ENCODE measurements at regions not wholly inside any gene's neighbourhood (a gene's known extent, or its start where the extent isn't known, plus 50 kb on each side); places are given as distances from the start of the nearest gene placed in this dataset.

DNA sequence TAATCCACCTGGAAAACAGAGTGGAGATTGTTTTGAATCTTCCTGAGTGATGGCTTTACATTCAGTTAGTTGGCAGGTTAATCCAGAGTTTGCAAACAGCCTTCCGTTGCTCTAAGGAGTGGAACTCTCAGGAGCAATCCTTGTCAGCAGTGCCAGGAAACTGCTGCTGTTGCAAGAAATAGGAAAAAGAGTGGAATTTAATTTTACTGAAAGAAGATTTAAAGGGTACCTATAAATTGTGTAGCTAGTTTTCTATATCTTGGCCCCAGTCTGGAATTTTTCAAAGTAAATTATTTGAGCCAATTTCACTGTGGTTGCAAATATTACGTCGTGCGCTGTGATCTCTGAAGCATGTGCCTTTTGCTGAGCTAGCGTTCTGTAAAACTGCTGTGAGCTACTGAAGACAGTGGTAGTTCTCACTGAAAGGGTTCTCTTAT, 55.5 kb upstream of the SLC5A12 start:
- DNase-seq, result peak; percentile 37

DNA sequence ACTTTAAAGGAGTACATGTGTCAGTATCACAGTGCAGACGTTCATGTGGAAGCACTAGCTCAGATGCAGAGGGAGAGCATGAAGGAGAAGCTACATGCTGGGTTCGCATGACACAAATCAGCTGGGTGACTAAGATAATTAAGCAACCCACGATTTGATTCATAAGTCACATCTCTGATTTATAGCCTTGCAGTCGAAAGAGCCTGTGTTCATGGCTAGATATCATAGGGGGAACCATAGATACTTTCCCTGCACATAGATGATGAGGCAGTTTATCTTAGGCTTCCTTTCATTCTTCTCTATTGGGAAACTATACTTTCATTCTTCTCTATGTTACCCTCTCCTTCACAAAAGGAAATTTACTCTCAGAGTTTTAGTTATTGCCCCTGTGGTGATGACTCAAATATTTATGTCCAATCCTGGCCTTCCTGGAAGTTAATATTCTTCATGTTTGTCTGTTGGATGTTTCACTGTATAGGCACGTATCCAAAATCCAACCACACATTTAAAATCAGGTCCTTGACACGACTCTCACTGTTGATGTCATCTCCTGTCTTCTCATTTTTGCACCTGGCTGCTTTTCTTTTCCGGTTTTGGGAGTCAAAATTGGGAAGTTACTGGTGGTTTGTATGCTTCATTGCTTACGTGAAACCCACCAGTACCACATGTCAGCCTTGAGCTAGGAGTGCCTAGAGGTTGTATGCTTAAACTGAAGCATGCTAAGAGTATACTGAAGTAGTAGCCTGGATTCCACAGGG, 56.3 kb upstream of the SLC5A12 start:
- DNase-seq, result peak; percentile 42

- no peak for DNase-seq
These were observed 57.4 kb upstream of the SLC5A12 start for GRCh38 chr11:26779074-26779865.

- no peak for DNase-seq
These were observed 58.7 kb upstream of the SLC5A12 start for GRCh38 chr11:26780376-26781085.

GRCh38 chr11:26782220-26782965, 60.5 kb upstream of the SLC5A12 start:
- no peak for DNase-seq

DNA sequence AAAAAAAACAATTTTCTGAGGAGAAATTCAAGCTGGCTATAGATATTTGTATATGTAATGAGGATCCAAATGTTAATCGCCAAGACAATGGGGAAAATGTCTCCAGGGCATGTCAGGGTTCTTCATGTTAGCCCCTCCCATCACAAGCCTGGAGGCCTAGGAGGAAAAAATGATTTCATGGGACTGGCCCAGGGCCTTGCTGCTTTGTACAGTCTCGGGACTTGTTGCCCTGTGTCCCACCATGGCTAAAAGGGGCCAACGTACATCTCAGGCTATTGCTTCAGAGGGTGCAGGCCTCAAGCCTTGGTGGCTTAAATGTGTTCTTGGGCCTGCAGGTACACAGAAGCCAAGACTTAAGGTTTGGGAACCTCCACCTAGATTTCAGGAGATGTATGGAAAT, 62.1 kb upstream of the SLC5A12 start:
- no peak for DNase-seq

DNA sequence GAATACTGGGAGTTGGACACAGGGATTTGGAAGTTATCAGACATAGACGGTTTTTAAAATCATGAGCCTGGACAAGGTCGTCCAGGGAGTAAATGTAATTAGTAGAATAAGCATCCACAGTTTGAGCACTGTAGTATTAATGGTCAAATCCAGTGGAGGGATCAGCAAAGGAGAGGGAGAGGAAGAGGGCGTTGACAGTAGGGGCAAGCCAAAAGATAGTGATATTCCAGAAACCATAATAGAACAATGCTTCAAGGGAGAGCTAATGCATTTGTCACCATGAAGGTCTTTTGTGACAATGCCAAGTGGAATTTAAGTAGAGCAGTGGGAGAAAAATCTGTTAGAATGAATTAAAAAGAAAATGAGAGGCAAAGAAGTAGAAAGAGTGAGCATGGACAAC, 68.9 kb upstream of the SLC5A12 start:
- DNase-seq, result no peak

DNA sequence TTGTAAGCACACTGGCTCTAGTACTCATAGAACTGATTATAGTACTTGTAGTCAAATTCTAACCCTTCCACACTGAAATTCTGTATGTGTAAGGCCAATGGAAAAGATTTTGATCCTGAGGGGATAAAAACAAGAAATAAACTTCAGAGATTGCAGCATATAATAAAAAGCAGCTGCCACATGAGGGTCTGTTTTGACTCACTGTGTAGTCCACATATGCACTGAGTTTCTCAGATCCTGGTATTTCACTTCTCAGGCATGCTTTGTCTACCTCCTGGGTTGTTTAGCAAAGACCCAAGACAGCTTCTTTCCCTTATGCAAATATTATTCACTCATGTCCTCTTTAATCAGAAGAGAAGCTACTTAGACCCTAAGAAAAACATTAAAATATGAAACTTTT, 71.1 kb upstream of the SLC5A12 start:
- no peak for DNase-seq

DNA sequence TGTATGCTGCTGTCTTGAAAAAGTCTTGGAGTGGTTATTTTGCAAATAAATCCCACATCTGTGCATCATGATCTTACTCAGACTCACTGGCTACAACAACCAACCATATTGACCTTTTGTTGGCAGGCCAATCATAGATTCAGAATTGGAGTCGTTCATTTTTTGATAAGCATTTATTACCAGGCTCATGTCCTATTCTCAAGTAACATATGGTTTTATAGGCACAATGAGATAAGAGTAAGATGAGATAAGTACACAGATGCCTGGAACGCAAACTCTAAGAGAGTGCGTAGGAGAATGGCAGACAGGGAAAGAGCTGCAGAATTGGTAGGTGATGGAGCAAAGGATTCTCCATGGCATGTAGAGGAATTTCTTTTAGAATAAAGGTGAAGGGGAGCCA, 71.6 kb upstream of the SLC5A12 start:
- no peak for DNase-seq

- DNase-seq, result no peak
These were observed 79.7 kb upstream of the SLC5A12 start for GRCh38 chr11:26801601-26802000.

- no peak for DNase-seq
These were observed 83.1 kb upstream of the SLC5A12 start for GRCh38 chr11:26805001-26805400.

DNA sequence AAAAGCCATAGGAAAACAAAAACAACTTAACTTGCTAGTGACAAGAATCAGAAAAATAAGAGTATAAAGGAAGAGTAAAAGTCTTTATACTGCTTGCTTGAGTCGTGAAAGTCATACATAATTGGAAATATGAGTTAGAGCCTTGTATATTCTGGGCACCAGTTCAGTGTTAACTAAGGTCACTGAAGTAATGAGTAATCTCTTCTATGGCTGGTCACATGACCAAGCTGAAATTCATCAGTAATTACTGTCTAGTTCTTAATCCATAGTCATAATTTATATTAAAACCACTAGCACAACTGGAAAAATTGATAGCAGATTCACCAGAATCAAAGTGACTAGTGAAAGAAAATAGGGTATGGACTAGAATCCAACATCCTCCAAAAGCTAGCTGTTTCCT, 84.4 kb upstream of the SLC5A12 start:
- no peak for DNase-seq

DNA sequence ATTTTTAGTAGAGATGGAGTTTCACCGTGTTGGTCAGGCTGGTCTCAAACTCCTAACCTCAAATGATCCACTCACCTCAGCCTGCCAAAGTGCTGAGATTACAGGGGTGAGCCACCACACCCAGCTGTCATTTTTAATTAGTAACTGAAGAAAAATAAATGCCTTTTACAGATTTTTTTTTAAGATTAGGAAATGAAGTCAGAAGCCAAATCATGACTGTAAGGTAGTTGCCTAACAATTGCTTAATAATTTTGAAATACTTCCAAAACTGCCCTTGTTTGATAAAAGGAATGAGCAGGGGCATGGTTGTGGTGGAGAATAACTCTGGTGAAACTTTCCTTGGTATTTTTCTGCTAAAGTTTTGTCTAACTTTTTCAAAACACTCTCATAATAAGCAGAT, 98.9 kb upstream of the SLC5A12 start:
- no peak for DNase-seq

DNA sequence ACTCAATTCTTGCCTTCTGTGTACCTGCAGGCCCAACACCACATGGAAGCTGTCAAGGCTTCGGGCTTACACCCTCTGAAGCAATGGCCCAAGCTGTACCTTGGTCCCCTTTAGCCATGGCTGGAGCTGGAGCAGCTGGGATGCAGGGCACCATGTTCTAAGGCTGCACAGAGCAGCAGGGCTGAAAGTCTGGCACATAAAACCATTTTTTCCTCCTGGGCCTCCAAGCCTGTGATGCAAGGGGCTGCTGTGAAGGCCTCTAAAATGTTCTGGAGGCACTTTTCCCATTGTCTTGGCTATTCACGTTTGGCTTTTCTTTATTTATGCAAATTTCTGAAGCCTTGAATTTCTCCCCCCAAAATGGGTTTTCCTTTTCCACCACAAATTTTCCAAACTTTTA, 102.1 kb upstream of the SLC5A12 start:
- no peak for DNase-seq

- DNase-seq, result peak; percentile 76
These were observed 105.8 kb upstream of the SLC5A12 start for GRCh38 chr11:26827567-26828081.

DNA sequence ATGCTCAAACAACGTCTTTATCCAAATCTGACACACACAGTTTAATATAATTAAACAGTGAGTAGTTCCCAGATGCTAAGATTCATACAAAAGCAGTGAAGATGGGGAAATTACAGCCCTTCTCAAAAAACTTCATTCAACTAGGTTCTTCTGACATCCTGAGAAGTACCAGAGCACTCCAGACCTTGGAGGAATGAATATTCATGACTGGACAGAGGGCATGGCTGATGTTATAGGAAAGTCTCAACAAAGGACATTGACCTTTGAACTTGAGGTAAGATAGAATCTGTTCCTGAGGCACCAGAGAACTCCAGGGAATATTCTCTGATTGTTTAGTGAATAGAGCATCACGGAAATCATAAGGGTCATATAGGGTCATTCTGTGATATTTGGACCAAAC, 106.4 kb upstream of the SLC5A12 start:
- DNase-seq, result peak; percentile 23

DNA sequence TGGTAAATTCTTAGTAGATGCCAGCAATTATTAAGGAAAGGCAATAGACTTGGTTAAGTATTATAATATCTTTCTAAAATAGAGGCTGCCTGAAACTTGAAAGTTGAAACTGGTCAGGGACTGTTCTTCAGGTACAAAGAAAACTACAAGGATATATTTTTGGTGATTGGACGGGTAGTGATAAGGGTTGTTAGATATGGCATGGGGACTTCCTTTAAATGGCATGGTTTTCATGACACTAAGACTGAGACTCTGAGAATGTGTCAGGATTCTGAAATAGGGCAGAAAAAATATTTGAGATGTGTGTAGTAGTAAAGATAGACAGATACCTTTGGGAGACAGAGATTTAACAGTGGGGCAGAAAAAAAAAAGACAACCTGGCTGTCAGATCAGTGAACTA, 108.4 kb upstream of the SLC5A12 start:
- no peak for DNase-seq

DNA sequence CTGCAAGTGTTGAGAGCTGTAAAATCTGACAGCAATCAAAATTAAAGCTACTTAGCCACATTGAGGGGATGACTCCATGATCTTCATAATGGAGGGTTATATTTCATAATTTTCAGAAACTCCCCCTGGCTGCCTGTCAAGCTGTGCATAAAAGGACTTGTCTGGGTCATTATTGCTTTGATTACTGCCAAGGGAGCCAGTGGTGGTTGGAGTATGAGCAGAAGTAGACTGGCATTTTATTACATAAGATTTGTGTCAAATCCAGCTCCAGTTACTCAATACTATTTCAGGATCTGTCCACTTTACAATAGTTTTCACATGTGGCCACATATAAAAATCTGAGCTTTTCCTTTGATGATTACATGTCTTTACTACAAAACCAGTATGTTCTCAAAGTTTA, 108.9 kb upstream of the SLC5A12 start:
- DNase-seq, result no peak

DNA sequence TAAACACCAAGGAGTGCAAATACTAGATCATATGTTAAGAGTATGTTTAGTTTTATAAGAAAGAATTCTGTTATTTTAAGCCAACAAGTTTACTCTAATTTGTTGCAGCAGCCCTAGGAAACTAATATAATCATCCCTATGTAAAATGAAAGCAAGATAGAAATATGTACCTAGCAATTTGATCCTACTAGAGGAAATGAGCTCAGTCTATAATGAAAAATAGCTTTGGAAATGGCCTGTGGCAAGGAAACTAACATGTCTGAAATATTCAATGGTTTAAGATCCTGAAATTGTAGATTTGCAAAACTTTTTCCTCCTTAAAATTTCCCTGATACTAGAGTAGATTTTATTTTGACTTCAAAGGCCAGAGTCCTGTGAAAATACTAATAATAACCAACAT, 112.7 kb upstream of the SLC5A12 start:
- no peak for DNase-seq

DNA sequence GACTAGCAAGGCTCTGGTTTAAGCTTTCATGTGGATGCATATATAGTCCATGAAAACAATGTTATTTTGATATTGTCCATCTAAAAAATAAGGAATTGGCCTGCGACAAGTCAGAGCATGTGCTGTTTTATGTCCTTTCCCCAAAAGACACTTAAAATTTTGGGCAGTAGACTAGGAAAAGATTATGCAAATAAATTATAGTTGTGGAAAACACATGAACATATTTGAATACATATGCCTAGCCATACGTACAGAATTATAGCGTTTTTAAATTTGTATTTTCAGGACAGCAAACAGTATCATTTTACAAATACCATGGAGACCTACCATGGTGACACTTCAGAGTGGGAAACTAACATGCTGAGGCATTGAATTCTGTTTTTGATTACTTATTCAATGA, 113.8 kb upstream of the SLC5A12 start:
- DNase-seq, result no peak

- no peak for DNase-seq
These were observed 115.3 kb upstream of the SLC5A12 start for GRCh38 chr11:26837154-26837553.

DNA sequence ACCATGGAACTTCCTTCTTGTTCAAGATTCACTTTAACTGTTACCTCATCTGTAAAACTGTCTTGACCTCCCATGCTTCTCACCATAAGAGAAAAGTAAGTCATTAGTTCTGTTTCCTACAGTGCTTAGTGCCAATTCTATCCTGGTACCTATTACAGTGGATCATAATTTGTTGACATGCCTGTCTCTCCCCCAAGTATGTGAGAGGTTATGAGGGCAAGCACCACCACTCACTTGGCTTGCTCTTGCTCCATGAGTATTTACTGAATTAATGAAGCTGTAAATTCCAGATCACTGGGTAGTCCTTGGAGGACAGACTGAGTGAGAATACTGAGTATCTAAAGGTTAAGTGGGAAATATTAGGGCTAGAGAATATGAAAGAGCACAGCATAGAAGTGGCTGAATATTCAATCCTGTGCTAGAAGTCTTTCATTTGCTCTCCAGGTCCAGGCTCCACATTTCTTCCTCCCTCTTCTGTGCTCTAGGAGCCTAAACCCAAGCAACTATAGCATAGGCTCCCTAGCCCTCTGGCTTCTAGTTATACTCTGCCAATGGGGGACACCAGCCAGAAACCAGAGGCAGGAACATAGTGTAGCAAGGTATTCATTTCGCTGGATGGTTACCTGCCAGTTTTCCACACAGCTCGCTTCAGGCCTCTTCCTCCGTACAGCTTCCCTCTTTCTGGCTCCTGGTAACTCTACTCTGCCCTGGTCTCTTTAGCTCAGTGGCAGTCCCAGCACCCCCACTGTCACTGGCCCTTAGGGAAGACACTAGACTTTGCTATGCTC, 118.2 kb upstream of the SLC5A12 start:
- DNase-seq, result peak; percentile 28
